ENCODE measurements at regions not wholly inside any gene's neighbourhood (a gene's known extent, or its start where the extent isn't known, plus 50 kb on each side); places are given as distances from the start of the nearest gene placed in this dataset.

- CTCF ChIA-PET = no interaction called here
- no peak overlapping the region for H3K27ac Mint-ChIP-seq
- H3K4me1 Mint-ChIP-seq = no peaks in the 10 kb centered on the region
- H3K4me3 Mint-ChIP-seq = no peak overlapping the region
- H3K36me3 Mint-ChIP-seq = no peaks in the 10 kb centered on the region
- H3K27me3 Mint-ChIP-seq = no peaks in the 10 kb centered on the region
- DNase-seq = no peak
- H3K9me3 Mint-ChIP-seq = peaks cover 22% of the 10 kb centered on the region
These were observed 332.0 kb downstream of the SPATA31D1 start for GRCh38 chr9:82320566-82320965.

- H3K27me3 Mint-ChIP-seq = no peaks in the 10 kb centered on the region
- peaks cover 35% of the 10 kb centered on the region for H3K9me3 Mint-ChIP-seq
- H3K27ac Mint-ChIP-seq = no peak overlapping the region
- no peak for DNase-seq
- H3K36me3 Mint-ChIP-seq = no peaks in the 10 kb centered on the region
- H3K4me1 Mint-ChIP-seq = no peaks in the 10 kb centered on the region
- H3K4me3 Mint-ChIP-seq = no peak overlapping the region
- CTCF ChIA-PET = no interaction called here
These were observed 337.3 kb downstream of the SPATA31D1 start for GRCh38 chr9:82325907-82326306.

GRCh38 chr9:82327641-82328040 lies 339.1 kb downstream of the SPATA31D1 start:
- Mint-ChIP-seq H3K4me3 (no peak overlapping the region), H3K27ac (no peak overlapping the region), H3K9me3 (peaks cover 31% of the 10 kb centered on the region), H3K4me1 (no peaks in the 10 kb centered on the region), H3K27me3 (no peaks in the 10 kb centered on the region), H3K36me3 (no peaks in the 10 kb centered on the region)
- DNase-seq = no peak
- CTCF ChIA-PET = no interaction called here

GRCh38 chr9:82331079-82331478 lies 342.5 kb downstream of the SPATA31D1 start:
- Mint-ChIP-seq H3K4me3 (no peak overlapping the region), H3K27ac (no peak overlapping the region), H3K36me3 (no peaks in the 10 kb centered on the region), H3K27me3 (no peaks in the 10 kb centered on the region), H3K9me3 (peaks cover 13% of the 10 kb centered on the region), H3K4me1 (no peaks in the 10 kb centered on the region)
- CTCF ChIA-PET = no interaction called here
- DNase-seq = no peak

- DNase-seq = no peak
- H3K4me1 Mint-ChIP-seq = no peaks in the 10 kb centered on the region
- H3K27ac Mint-ChIP-seq = no peak overlapping the region
- H3K9me3 Mint-ChIP-seq = peaks cover 6% of the 10 kb centered on the region
- no peaks in the 10 kb centered on the region for H3K36me3 Mint-ChIP-seq
- H3K27me3 Mint-ChIP-seq = no peaks in the 10 kb centered on the region
- CTCF ChIA-PET = interaction anchor here (1.2 kb wide), 1 partner anchor 9 kb away, joined by 4 read pairs; no protein-coding TSS in a partner anchor
- no peak overlapping the region for H3K4me3 Mint-ChIP-seq
These were observed 343.6 kb downstream of the SPATA31D1 start for GRCh38 chr9:82332018-82332773.

- Mint-ChIP-seq H3K9me3 (peaks cover 4% of the 10 kb centered on the region), H3K27ac (no peak overlapping the region), H3K36me3 (no peaks in the 10 kb centered on the region), H3K4me3 (no peak overlapping the region), H3K27me3 (no peaks in the 10 kb centered on the region), H3K4me1 (no peaks in the 10 kb centered on the region)
- CTCF ChIA-PET = interaction anchor here (1.2 kb wide), 1 partner anchor 10 kb away, joined by 4 read pairs; no protein-coding TSS in a partner anchor
- no peak for DNase-seq
These were observed 344.2 kb downstream of the SPATA31D1 start for GRCh38 chr9:82332774-82333152.

- Mint-ChIP-seq H3K27ac (no peak overlapping the region), H3K36me3 (no peaks in the 10 kb centered on the region), H3K27me3 (no peaks in the 10 kb centered on the region), H3K9me3 (peaks cover 3% of the 10 kb centered on the region), H3K4me3 (no peak overlapping the region), H3K4me1 (no peaks in the 10 kb centered on the region)
- CTCF ChIA-PET = no interaction called here
- DNase-seq = no peak
These were observed 345.1 kb downstream of the SPATA31D1 start for GRCh38 chr9:82333671-82334070.

GRCh38 chr9:82334286-82334685 lies 345.7 kb downstream of the SPATA31D1 start:
- H3K27me3 Mint-ChIP-seq = no peaks in the 10 kb centered on the region
- H3K4me3 Mint-ChIP-seq = no peak overlapping the region
- CTCF ChIA-PET = no interaction called here
- no peaks in the 10 kb centered on the region for H3K4me1 Mint-ChIP-seq
- no peak for DNase-seq
- H3K36me3 Mint-ChIP-seq = no peaks in the 10 kb centered on the region
- peaks cover 3% of the 10 kb centered on the region for H3K9me3 Mint-ChIP-seq
- H3K27ac Mint-ChIP-seq = no peak overlapping the region

- Mint-ChIP-seq H3K9me3 (no peaks in the 10 kb centered on the region), H3K4me3 (no peak overlapping the region), H3K27me3 (no peaks in the 10 kb centered on the region), H3K27ac (no peak overlapping the region), H3K36me3 (no peaks in the 10 kb centered on the region), H3K4me1 (no peaks in the 10 kb centered on the region)
- no peak for DNase-seq
- CTCF ChIA-PET = no interaction called here
These were observed 348.8 kb downstream of the SPATA31D1 start for GRCh38 chr9:82337351-82337750.

- peaks cover 8% of the 10 kb centered on the region for H3K9me3 Mint-ChIP-seq
- H3K27ac Mint-ChIP-seq = no peak overlapping the region
- CTCF ChIA-PET = no interaction called here
- no peaks in the 10 kb centered on the region for H3K27me3 Mint-ChIP-seq
- no peaks in the 10 kb centered on the region for H3K36me3 Mint-ChIP-seq
- H3K4me3 Mint-ChIP-seq = no peak overlapping the region
- DNase-seq = no peak
- H3K4me1 Mint-ChIP-seq = no peaks in the 10 kb centered on the region
These were observed 353.5 kb downstream of the SPATA31D1 start for GRCh38 chr9:82342046-82342445.

- no peak overlapping the region for H3K4me3 Mint-ChIP-seq
- H3K9me3 Mint-ChIP-seq = peaks cover 11% of the 10 kb centered on the region
- no peak overlapping the region for H3K27ac Mint-ChIP-seq
- no peak for DNase-seq
- H3K4me1 Mint-ChIP-seq = no peaks in the 10 kb centered on the region
- H3K36me3 Mint-ChIP-seq = no peaks in the 10 kb centered on the region
- no peaks in the 10 kb centered on the region for H3K27me3 Mint-ChIP-seq
- CTCF ChIA-PET = no interaction called here
These were observed 357.5 kb downstream of the SPATA31D1 start for GRCh38 chr9:82346040-82346439.

- no peaks in the 10 kb centered on the region for H3K9me3 Mint-ChIP-seq
- no peak overlapping the region for H3K4me3 Mint-ChIP-seq
- CTCF ChIA-PET = no interaction called here
- H3K27me3 Mint-ChIP-seq = no peaks in the 10 kb centered on the region
- H3K4me1 Mint-ChIP-seq = no peaks in the 10 kb centered on the region
- no peaks in the 10 kb centered on the region for H3K36me3 Mint-ChIP-seq
- no peak for DNase-seq
- no peak overlapping the region for H3K27ac Mint-ChIP-seq
These were observed 365.2 kb downstream of the SPATA31D1 start for GRCh38 chr9:82353631-82354278.

- no peak overlapping the region for H3K27ac Mint-ChIP-seq
- H3K36me3 Mint-ChIP-seq = no peaks in the 10 kb centered on the region
- no peaks in the 10 kb centered on the region for H3K27me3 Mint-ChIP-seq
- no peak for DNase-seq
- H3K9me3 Mint-ChIP-seq = peaks cover 3% of the 10 kb centered on the region
- H3K4me1 Mint-ChIP-seq = no peaks in the 10 kb centered on the region
- CTCF ChIA-PET = no interaction called here
- no peak overlapping the region for H3K4me3 Mint-ChIP-seq
These were observed 365.7 kb downstream of the SPATA31D1 start for GRCh38 chr9:82354279-82354659.

- no peaks in the 10 kb centered on the region for H3K4me1 Mint-ChIP-seq
- CTCF ChIA-PET = no interaction called here
- no peaks in the 10 kb centered on the region for H3K27me3 Mint-ChIP-seq
- no peak for DNase-seq
- no peaks in the 10 kb centered on the region for H3K36me3 Mint-ChIP-seq
- H3K4me3 Mint-ChIP-seq = no peak overlapping the region
- no peak overlapping the region for H3K27ac Mint-ChIP-seq
- H3K9me3 Mint-ChIP-seq = peaks cover 3% of the 10 kb centered on the region
These were observed 367.6 kb downstream of the SPATA31D1 start for GRCh38 chr9:82356131-82356530.

GRCh38 chr9:82356871-82357270 lies 368.3 kb downstream of the SPATA31D1 start:
- no peak overlapping the region for H3K27ac Mint-ChIP-seq
- H3K4me1 Mint-ChIP-seq = no peaks in the 10 kb centered on the region
- no peak for DNase-seq

More at GRCh38 chr9:82356871-82357270, 368.3 kb downstream of the SPATA31D1 start:
- Mint-ChIP-seq H3K36me3 (no peaks in the 10 kb centered on the region), H3K4me3 (no peak overlapping the region), H3K27me3 (no peaks in the 10 kb centered on the region), H3K9me3 (peaks cover 3% of the 10 kb centered on the region)
- CTCF ChIA-PET = no interaction called here
